ENCODE measurements at regions not wholly inside any gene's neighbourhood (a gene's known extent, or its start where the extent isn't known, plus 50 kb on each side); places are given as distances from the start of the nearest gene placed in this dataset.

- CTCF ChIA-PET: no interaction called here
- Mint-ChIP-seq H3K36me3 (ENCODE audit: low read depth) (no peaks in the 10 kb centered on the region), H3K27me3 (peaks cover 8% of the 10 kb centered on the region), H3K9me3 (no peaks in the 10 kb centered on the region), H3K4me3 (no peak overlapping the region), H3K27ac (no peak overlapping the region), H3K4me1 (no peaks in the 10 kb centered on the region)
- DNase-seq (no peak), ATAC-seq (ENCODE audit: low read depth) (no peak)
- POLR2A ChIA-PET: no interaction called here
- intact Hi-C loops (cut with micrococcal nuclease): no loop called here
- no peak for TF ChIP-seq CTCF (IDR thresholded peaks at IDR 0.05)
Observed at GRCh38 chr13:40172149-40172591, 494.3 kb downstream of the FOXO1 start.

GRCh38 chr13:40172878-40173277 lies 493.6 kb downstream of the FOXO1 start:
- H3K27ac Mint-ChIP-seq: no peak overlapping the region
- no peaks in the 10 kb centered on the region for H3K9me3 Mint-ChIP-seq
- H3K36me3 Mint-ChIP-seq (ENCODE audit: low read depth): no peaks in the 10 kb centered on the region
- DNase-seq: no peak
- ChIA-PET POLR2A (no interaction called here), CTCF (no interaction called here)
- TF ChIP-seq CTCF (IDR thresholded peaks at IDR 0.05): no peak
- H3K27me3 Mint-ChIP-seq: peaks cover 8% of the 10 kb centered on the region
- no peaks in the 10 kb centered on the region for H3K4me1 Mint-ChIP-seq
- intact Hi-C loops (cut with micrococcal nuclease): no loop called here
- ATAC-seq (ENCODE audit: low read depth): no peak
- no peak overlapping the region for H3K4me3 Mint-ChIP-seq

GRCh38 chr13:40175639-40176038 lies 490.8 kb downstream of the FOXO1 start:
- no peak for TF ChIP-seq CTCF (IDR thresholded peaks at IDR 0.05)
- Mint-ChIP-seq H3K9me3 (no peaks in the 10 kb centered on the region), H3K36me3 (ENCODE audit: low read depth) (no peaks in the 10 kb centered on the region), H3K27ac (no peak overlapping the region), H3K27me3 (peaks cover 8% of the 10 kb centered on the region), H3K4me3 (no peak overlapping the region), H3K4me1 (no peaks in the 10 kb centered on the region)
- DNase-seq (no peak), ATAC-seq (ENCODE audit: low read depth) (no peak)
- POLR2A ChIA-PET: interaction anchor here (0.6 kb wide), 1 partner anchor 182 kb away, joined by 3 read pairs; no protein-coding TSS in a partner anchor
- CTCF ChIA-PET: no interaction called here
- intact Hi-C loops (cut with micrococcal nuclease): no loop called here

GRCh38 chr13:40176242-40176641 lies 490.2 kb downstream of the FOXO1 start:
- H3K27me3 Mint-ChIP-seq: peaks cover 4% of the 10 kb centered on the region
- no peak for ATAC-seq (ENCODE audit: low read depth)
- TF ChIP-seq CTCF (IDR thresholded peaks at IDR 0.05): no peak
- intact Hi-C loops (cut with micrococcal nuclease): no loop called here
- no peaks in the 10 kb centered on the region for H3K9me3 Mint-ChIP-seq
- no peak overlapping the region for H3K27ac Mint-ChIP-seq
- CTCF ChIA-PET: no interaction called here
- POLR2A ChIA-PET: interaction anchor here (0.6 to 0.7 kb wide), 2 partner anchors 182 to 212 kb away, joined by 3 read pairs; no protein-coding TSS in a partner anchor
- no peaks in the 10 kb centered on the region for H3K36me3 Mint-ChIP-seq (ENCODE audit: low read depth)
- no peaks in the 10 kb centered on the region for H3K4me1 Mint-ChIP-seq
- DNase-seq: no peak
- H3K4me3 Mint-ChIP-seq: no peak overlapping the region

GRCh38 chr13:40178130-40178529 lies 488.3 kb downstream of the FOXO1 start:
- H3K4me3 Mint-ChIP-seq: no peak overlapping the region
- ChIA-PET POLR2A (no interaction called here), CTCF (no interaction called here)
- H3K27me3 Mint-ChIP-seq: no peaks in the 10 kb centered on the region
- H3K9me3 Mint-ChIP-seq: no peaks in the 10 kb centered on the region
- ATAC-seq (ENCODE audit: low read depth) (no peak), DNase-seq (no peak)
- H3K4me1 Mint-ChIP-seq: no peaks in the 10 kb centered on the region
- intact Hi-C loops (cut with micrococcal nuclease): no loop called here
- H3K27ac Mint-ChIP-seq: no peak overlapping the region
- no peaks in the 10 kb centered on the region for H3K36me3 Mint-ChIP-seq (ENCODE audit: low read depth)
- TF ChIP-seq CTCF (IDR thresholded peaks at IDR 0.05): no peak
